Vagina (tissue), 2 donors: ENCODE measurements at regions not wholly inside any gene's neighbourhood (a gene's known extent, or its start where the extent isn't known, plus 50 kb on each side); places are given as distances from the start of the nearest gene placed in this dataset.

Experiments used
- DNase-seq, 2 donors: peaks; one replicate each; pipeline ENCODE4 v3.0.0-alpha.2; 2017; ENCODE audit errors: extremely low spot score in 2 of 2
- H3K27ac ChIP-seq: fragments of 200-600 bp; sonication (generic); one replicate; pipeline ENCODE4 v1.5.1; 2019
- H3K27me3 ChIP-seq: fragments of 200-600 bp; sonication (generic); one replicate; pipeline ENCODE4 v1.5.1; 2019
- H3K36me3 ChIP-seq, 2 donors: fragments of 200-600 bp; sonication (generic); one replicate each; pipeline ENCODE4 v1.5.1; 2017 to 2019
- H3K4me1 ChIP-seq: fragments of 200-600 bp; sonication (generic); one replicate; pipeline ENCODE4 v1.5.1; 2019
- H3K4me3 ChIP-seq, 2 donors: fragments of 200-600 bp; sonication (generic); 1 replicate in 1 of 2; 2 replicates in 1 of 2; pipeline ENCODE4 v1.5.1; 2016 to 2019
- H3K9me3 ChIP-seq: fragments of 200-600 bp; sonication (generic); one replicate; pipeline ENCODE4 v1.5.1; 2019
- POLR2A ChIP-seq, 2 donors: fragments of 450-650 bp; IDR thresholded peaks; one replicate each; pipeline ENCODE4 v1.6.1; 2017; ENCODE audit warnings: antibody characterized with exemption in 2 of 2, mild to moderate bottlenecking in 2 of 2, moderate library complexity in 2 of 2
- POLR2AphosphoS5 ChIP-seq, 2 donors: sonication (generic); formaldehyde crosslinking; IDR thresholded peaks; one replicate each; pipeline ENCODE4 v1.9.0; 2017; ENCODE audit warnings: antibody characterized with exemption in 2 of 2, mild to moderate bottlenecking in 2 of 2, low read depth in 1 of 2; ENCODE audit not compliant: insufficient read depth in 1 of 2
- intact Hi-C: fragments of 100-400 bp; cut with DNase I; formaldehyde crosslinking; loops from one replicate; pipeline ENCODE4 v1.15.1; 2023
- TF ChIP-seq, protein P1 (sequence below), 3 experiments: fragments of 450-650 bp in 2 of 3; fragments of 200-600 bp in 1 of 3; sonication (generic) in 1 of 3; IDR thresholded peaks; one replicate each; pipeline ENCODE4 v1.5.1; 2017 to 2019; ENCODE audit warnings: antibody characterized with exemption in 3 of 3, mild to moderate bottlenecking in 2 of 3, moderate library complexity in 2 of 3

DNA sequence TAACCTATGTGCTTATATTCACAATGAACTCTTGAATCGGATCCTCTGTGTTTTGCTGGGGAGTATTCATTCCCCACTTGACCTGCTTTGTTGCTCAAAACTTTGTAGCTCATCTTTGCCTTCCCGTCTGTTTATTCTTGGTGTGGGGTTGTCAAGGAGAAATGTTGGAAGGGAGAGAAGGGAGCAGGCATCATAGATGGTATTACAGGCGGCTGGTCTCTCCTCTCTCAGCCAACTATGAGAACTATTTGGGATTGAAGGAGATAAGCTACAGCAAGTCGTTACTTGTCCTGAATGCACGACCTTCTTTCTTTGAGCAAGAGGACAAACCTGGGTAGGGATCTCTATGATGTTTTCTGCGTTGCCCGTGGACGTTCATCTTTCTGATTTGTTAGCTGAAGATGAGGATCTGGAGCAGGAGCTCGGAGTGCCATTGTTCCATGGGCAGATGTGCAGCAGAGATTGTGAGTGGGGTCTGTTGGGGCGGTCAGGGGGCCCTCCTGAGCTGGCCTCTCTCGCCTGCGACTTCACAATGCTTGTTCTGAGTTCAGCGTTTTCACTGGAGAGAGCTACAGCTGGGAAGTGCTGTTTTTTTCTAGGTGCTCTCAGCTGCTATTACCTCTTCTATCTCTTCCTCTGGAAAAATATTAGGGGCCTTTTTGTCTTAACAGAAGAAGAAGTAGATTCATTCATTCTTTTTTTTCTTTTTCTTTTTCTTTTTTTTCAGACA, 126.9 kb upstream of the KLF6 start:
- H3K27ac ChIP-seq: no peak overlapping the region
- intact Hi-C loops: no loop called here
- TF ChIP-seq POLR2AphosphoS5 (IDR thresholded peaks at IDR 0.05; ENCODE audit: insufficient read depth in 1 of 2, low read depth in 1 of 2) (no peak), POLR2A (IDR thresholded peaks at IDR 0.05) (no peak)
- H3K4me3 ChIP-seq: no peak overlapping the region
- H3K36me3 ChIP-seq: no peaks in the 10 kb centered on the region
- no peak for DNase-seq
- H3K9me3 ChIP-seq: no peaks in the 10 kb centered on the region
- peaks cover 8% of the 10 kb centered on the region for H3K4me1 ChIP-seq
- H3K27me3 ChIP-seq: no peaks in the 10 kb centered on the region

DNA sequence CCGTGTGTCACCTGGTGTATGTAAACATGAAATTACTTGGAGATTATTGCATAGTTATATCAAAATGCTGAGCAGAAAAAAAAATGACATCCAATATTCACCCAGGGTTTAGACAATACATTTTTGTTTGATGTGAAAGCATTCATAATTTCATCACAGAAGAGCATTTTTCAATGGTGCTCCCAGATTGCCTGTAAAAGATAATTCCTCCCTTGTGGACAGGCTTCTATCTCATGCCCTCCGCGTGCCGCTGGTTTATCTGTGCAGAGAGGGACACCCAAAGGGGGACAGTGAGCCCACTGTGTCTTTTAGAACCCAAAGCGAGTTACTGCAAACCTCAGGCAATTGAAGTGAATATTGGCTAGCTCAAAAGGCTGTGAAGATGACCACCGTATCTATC, 126.2 kb upstream of the KLF6 start:
- DNase-seq: no peak
- no peaks in the 10 kb centered on the region for H3K9me3 ChIP-seq
- intact Hi-C loops: no loop called here
- peaks cover 8% of the 10 kb centered on the region for H3K4me1 ChIP-seq
- H3K36me3 ChIP-seq: no peaks in the 10 kb centered on the region
- no peak overlapping the region for H3K4me3 ChIP-seq
- H3K27ac ChIP-seq: no peak overlapping the region
- H3K27me3 ChIP-seq: no peaks in the 10 kb centered on the region
- no peak for TF ChIP-seq POLR2AphosphoS5 (IDR thresholded peaks at IDR 0.05; ENCODE audit: insufficient read depth in 1 of 2, low read depth in 1 of 2)
- TF ChIP-seq POLR2A (IDR thresholded peaks at IDR 0.05): no peak
- TF ChIP-seq, protein P1, sequence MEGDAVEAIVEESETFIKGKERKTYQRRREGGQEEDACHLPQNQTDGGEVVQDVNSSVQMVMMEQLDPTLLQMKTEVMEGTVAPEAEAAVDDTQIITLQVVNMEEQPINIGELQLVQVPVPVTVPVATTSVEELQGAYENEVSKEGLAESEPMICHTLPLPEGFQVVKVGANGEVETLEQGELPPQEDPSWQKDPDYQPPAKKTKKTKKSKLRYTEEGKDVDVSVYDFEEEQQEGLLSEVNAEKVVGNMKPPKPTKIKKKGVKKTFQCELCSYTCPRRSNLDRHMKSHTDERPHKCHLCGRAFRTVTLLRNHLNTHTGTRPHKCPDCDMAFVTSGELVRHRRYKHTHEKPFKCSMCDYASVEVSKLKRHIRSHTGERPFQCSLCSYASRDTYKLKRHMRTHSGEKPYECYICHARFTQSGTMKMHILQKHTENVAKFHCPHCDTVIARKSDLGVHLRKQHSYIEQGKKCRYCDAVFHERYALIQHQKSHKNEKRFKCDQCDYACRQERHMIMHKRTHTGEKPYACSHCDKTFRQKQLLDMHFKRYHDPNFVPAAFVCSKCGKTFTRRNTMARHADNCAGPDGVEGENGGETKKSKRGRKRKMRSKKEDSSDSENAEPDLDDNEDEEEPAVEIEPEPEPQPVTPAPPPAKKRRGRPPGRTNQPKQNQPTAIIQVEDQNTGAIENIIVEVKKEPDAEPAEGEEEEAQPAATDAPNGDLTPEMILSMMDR (IDR thresholded peaks at IDR 0.05): no peak

DNA sequence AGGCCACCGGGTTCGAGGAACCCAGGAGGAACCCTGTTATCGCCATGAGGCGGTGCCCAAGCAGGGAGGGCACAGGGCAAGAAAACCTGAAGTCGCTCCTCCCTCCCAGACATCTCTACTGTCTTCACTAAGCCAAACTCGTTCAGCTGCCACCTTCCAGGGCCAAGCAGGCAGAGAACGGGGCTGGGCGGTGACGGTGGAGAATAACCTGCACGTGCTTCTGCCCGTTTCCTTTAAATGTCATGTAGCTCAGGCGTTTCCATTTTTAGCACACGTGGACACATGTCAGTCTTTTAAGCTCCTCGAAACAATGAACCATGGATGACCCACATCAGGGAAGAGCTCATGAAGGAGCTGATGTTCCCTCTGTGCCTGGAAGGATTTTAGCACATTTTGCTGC, 124.3 kb upstream of the KLF6 start:
- intact Hi-C loops: no loop called here
- Histone ChIP-seq H3K4me3 (no peak overlapping the region), H3K4me1 (peaks cover 8% of the 10 kb centered on the region), H3K27me3 (no peaks in the 10 kb centered on the region), H3K9me3 (no peaks in the 10 kb centered on the region), H3K36me3 (no peaks in the 10 kb centered on the region), H3K27ac (no peak overlapping the region)
- TF ChIP-seq, protein P1 (IDR thresholded peaks at IDR 0.05): no peak
- DNase-seq: no peak

DNA sequence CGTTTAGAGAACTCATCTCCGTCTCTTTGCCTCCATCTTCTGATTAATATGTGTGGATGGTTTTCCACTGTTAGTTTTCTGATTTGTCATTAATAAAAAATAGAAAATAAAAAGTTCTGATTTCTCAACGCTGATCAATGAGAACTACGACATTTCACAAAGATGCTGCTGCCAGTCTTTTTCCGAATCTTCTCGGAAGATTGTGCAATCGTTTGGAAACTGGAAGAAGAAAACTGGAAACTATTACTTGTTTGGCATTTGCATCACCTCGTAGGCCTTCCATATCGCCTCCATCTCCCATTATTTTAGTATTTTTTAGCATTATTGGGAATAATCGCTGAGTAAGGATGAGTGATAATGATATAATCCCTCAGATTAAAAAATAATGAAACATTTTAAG, 123.2 kb upstream of the KLF6 start:
- TF ChIP-seq POLR2AphosphoS5 (IDR thresholded peaks at IDR 0.05; ENCODE audit: insufficient read depth in 1 of 2, low read depth in 1 of 2): no peak
- TF ChIP-seq, protein P1 (IDR thresholded peaks at IDR 0.05): no peak
- no peak for TF ChIP-seq POLR2A (IDR thresholded peaks at IDR 0.05)
- H3K4me3 ChIP-seq: no peak overlapping the region
- no peaks in the 10 kb centered on the region for H3K27me3 ChIP-seq
- H3K4me1 ChIP-seq: peaks cover 8% of the 10 kb centered on the region
- H3K36me3 ChIP-seq: no peaks in the 10 kb centered on the region
- intact Hi-C loops: no loop called here
- H3K9me3 ChIP-seq: no peaks in the 10 kb centered on the region
- no peak overlapping the region for H3K27ac ChIP-seq
- no peak for DNase-seq

DNA sequence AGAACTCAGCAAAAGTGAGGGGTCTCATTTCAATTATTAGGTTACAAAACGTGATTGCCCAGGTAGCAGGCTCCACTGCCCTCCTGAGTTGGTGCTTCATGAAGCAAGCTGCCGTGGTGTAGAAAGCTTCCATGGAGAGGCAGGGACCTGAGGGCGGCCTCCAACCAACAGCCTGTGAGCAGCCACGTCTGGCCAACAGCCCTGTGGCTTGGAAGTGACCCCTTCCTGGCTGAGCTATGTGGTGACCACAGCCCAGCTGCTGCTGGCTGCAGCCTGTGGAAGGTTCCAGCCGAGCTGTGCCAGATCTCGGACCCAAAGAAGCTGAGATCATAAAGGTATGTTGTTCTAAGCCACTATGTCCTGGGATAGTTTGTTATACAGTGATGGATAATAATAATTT, 122.5 kb upstream of the KLF6 start:
- no peak overlapping the region for H3K4me3 ChIP-seq
- intact Hi-C loops: no loop called here

More for the DNA sequence above, 122.5 kb upstream of the KLF6 start:
- no peak for DNase-seq
- no peaks in the 10 kb centered on the region for H3K36me3 ChIP-seq
- peaks cover 8% of the 10 kb centered on the region for H3K4me1 ChIP-seq
- H3K9me3 ChIP-seq: no peaks in the 10 kb centered on the region
- H3K27me3 ChIP-seq: no peaks in the 10 kb centered on the region
- H3K27ac ChIP-seq: peak overlapping the region; percentile 60
- TF ChIP-seq POLR2AphosphoS5 (IDR thresholded peaks at IDR 0.05; ENCODE audit: insufficient read depth in 1 of 2, low read depth in 1 of 2): no peak
- TF ChIP-seq, protein P1 (IDR thresholded peaks at IDR 0.05): no peak
- no peak for TF ChIP-seq POLR2A (IDR thresholded peaks at IDR 0.05)
